GM12891 (cell line): ENCODE measurements at regions not wholly inside any gene's neighbourhood (a gene's known extent, or its start where the extent isn't known, plus 50 kb on each side); places are given as distances from the start of the nearest gene placed in this dataset.

ENCODE experiments used
- DNase-seq: peaks from one replicate; pipeline ENCODE4 v3.0.0; 2011; ENCODE audit warnings: low spot score; ENCODE audit not compliant: insufficient read length
- FAIRE-seq: peaks from 2 replicates; lab custom pipeline; 2011; peaks lifted over from hg19 to GRCh38; lab: Jason Lieb, UNC
- PAX5 ChIP-seq: IDR thresholded peaks from 2 replicates; pipeline ENCODE4 v1.6.1; 2011; ENCODE audit warnings: low read length, moderate library complexity, mild to moderate bottlenecking; ENCODE audit not compliant: insufficient read depth, severe bottlenecking
- POLR2A ChIP-seq: IDR thresholded peaks from 2 replicates; pipeline ENCODE4 v1.6.1; 2011; ENCODE audit warnings: low read depth, low read length, control low read depth
- POLR2AphosphoS5 ChIP-seq: IDR thresholded peaks from 2 replicates; pipeline ENCODE4 v1.6.1; 2011; ENCODE audit warnings: low read depth, low read length, control low read depth
- POU2F2 ChIP-seq: IDR thresholded peaks from 2 replicates; pipeline ENCODE4 v1.6.1; 2011; ENCODE audit warnings: low read depth, mild to moderate bottlenecking, control low read depth, low read length, moderate library complexity
- SPI1 ChIP-seq: IDR thresholded peaks from 2 replicates; pipeline ENCODE4 v1.6.1; 2011; ENCODE audit warnings: low read depth, low read length, control low read depth
- TAF1 ChIP-seq: IDR thresholded peaks from 2 replicates; pipeline ENCODE4 v1.6.1; 2011; ENCODE audit warnings: low read depth, low read length, control low read depth

DNA sequence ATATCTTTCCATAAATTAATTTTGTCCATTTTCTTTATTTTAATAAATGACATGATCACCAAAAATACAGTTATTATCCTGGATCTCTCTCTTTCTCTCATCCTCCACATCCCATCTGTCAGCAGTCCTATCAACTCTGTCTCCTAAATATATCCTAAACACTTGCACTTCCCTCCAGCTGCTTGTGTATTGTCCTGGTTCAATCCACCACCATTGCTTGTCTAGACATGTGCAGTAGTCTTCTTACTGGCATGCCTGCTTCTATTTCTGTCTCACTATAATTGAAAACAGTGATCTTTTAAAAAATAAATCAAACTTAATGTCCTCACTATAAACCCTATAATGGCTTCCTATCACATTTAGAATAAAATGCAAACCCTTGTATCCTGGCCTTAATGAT, 2168.6 kb upstream of the PIK3C3 start:
- DNase-seq (no peak), FAIRE-seq (no peak)
- TF ChIP-seq POU2F2, result no peak
- no peak for TF ChIP-seq POLR2AphosphoS5
- TF ChIP-seq SPI1, result no peak
- no peak for TF ChIP-seq POLR2A

DNA sequence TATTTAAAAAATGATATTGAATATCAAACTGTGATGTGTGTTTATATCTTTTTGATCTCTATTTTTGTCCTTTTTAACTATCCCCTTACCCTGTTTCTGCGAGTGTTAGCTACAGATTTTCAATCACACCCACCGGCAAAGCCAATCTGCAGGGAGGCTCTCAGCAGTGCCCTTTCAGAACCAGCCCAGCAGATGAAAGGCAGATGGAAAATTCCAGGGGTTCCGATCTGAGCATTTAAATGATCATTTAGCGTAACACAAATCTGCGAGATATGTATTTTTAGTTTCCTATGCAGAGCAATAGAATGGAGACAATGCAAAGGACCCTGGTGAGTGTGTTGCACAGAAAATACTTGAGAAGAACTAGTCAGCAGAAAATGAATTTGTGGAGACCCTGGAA, 2170.5 kb upstream of the PIK3C3 start:
- no peak for DNase-seq
- no peak for TF ChIP-seq PAX5
- TF ChIP-seq SPI1, result no peak
- TF ChIP-seq POLR2AphosphoS5, result no peak
- TF ChIP-seq POLR2A, result no peak
- no peak for TF ChIP-seq TAF1
- no peak for TF ChIP-seq POU2F2
- FAIRE-seq, result no peak

DNA sequence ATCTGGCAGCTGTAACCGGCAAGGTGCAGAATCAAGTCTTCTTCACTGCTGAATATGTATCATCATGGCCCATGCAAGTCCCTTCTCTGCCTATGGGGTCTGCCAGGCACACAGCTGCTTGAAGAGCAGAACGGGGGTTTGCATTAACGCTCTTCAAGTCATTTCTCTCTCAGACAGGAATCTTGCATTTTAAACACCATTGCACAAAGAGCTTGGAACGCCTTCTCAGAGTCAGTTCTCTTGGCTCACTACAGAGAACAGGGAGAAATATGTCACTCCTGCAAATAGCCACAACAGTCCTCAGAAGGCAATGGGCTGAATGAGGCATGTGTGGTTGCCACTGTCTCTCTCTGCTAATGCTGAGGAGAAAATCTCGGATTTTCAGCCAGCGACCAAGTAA, 2173.5 kb upstream of the PIK3C3 start:
- DNase-seq (no peak), FAIRE-seq (no peak)
- TF ChIP-seq POU2F2 (no peak), TAF1 (no peak), SPI1 (no peak), POLR2AphosphoS5 (no peak), PAX5 (no peak), POLR2A (no peak)

DNA sequence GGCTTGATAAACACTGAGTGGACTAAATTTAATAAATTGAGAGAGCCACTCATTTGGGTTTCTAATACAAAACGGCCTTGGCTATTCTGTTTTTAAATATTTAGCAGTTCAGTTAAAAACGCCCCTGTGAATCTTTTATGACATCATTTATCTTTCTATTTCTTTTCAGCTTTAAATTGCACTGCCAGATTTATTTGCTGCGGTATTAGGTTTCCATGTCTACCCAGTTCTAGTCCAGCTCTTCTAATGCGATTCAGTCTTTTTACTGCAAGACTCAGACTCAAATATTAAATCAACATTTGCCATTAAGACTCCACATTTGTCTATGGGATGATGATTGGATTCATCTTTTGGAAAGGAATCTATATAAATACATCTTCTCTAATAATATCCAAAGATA, 2174.3 kb upstream of the PIK3C3 start:
- FAIRE-seq (no peak), DNase-seq (no peak)
- TF ChIP-seq POLR2AphosphoS5, result no peak
- no peak for TF ChIP-seq POLR2A

DNA sequence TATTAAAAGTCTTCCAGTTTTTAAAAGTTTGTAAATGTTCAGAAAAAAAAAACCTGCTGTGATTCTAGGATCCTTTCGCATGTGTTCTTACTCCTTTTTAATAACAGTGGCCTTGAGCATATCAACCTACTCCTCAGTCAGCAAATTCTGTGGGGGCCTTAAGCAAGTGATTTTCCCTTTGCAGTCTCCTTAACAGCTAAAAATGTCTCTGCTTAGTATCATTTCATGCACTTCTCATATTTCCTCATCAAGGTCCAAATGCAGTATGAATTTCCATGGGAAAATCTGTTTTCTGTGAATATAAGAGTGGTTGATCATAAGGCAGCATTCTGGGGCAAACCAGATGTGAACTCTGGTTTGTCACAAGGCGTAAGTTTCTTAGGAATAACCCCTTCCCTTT, 2175.1 kb upstream of the PIK3C3 start:
- DNase-seq, result no peak
- FAIRE-seq, result no peak
- TF ChIP-seq PAX5, result no peak
- TF ChIP-seq POLR2A, result no peak
- TF ChIP-seq TAF1, result no peak
- TF ChIP-seq POU2F2, result no peak
- no peak for TF ChIP-seq POLR2AphosphoS5
- no peak for TF ChIP-seq SPI1

DNA sequence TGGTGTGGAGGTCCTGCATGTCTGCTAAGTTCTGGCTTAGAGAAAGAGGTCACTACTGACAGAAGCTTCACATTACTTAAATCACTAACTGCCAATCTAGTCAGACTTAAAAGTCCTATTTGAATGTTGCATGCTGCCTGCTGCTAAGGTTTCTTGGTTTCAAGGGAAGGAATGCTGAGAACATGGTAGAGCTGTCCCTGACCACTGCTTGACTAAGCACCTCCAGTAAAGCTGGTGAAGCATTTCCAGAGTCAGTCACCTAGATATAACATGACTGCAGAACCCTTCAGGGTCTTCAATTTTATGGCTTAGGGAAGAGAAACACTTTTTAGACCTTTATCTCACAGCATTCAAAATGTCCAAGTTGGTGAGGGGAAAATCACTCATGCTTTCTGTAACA, 2178.3 kb upstream of the PIK3C3 start:
- FAIRE-seq (no peak), DNase-seq (no peak)
- TF ChIP-seq PAX5 (no peak), TAF1 (no peak), POU2F2 (no peak), POLR2A (no peak), SPI1 (no peak), POLR2AphosphoS5 (no peak)

DNA sequence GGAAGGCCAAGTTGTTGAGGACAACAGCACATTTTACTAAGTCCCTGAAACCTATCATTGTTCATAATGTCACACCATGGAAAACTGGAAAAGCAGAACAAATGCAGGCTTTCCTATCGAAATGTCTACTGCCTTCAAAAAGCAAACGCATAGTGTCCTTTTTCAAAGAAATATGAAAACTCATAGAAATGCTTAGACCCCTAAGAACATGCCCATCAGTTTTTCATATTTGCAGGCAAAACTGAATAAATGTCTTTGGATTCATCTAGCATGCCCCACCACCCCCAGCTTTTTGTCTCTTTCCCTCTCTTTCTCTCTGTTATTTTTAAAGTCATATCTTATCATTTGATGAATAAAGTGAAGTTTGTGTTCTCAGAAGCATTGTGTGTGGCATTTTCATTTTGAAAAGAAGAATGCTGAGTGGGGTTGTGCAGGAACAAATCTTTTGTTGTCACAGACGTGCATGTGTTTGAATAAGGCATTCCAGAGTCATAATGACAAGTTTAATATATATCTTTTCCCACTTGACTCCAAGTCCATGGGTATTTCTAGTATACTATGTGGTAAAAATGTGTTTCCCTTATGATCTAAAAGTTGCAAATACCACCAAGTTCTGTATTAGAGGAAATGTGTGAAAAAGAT, 2180.0 kb upstream of the PIK3C3 start:
- DNase-seq (no peak), FAIRE-seq (no peak)
- TF ChIP-seq TAF1 (no peak), PAX5 (no peak), SPI1 (no peak), POU2F2 (no peak), POLR2AphosphoS5 (no peak), POLR2A (no peak)

DNA sequence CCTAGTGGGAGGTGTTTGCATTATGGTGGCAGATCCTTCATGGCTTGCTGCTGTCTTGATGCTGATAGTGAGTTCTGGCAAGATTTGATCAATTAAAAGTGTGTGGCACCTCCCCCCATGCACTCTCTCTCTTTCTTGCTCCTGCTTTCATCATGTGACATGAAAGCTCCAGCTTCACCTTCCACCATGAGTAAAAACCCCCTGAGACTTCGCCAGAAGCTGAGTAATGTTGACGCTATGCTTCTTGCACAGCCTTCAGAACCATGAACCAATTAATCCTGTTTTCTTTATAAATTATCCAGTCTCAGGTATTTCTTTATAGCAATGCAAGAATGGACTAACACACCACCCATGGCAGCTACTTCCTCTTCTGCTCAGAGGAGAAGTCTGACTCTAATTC, 2181.4 kb upstream of the PIK3C3 start:
- FAIRE-seq, result no peak
- no peak for TF ChIP-seq POU2F2
- no peak for TF ChIP-seq TAF1
- no peak for TF ChIP-seq POLR2AphosphoS5
- no peak for TF ChIP-seq POLR2A
- TF ChIP-seq PAX5, result no peak
- TF ChIP-seq SPI1, result no peak
- no peak for DNase-seq

DNA sequence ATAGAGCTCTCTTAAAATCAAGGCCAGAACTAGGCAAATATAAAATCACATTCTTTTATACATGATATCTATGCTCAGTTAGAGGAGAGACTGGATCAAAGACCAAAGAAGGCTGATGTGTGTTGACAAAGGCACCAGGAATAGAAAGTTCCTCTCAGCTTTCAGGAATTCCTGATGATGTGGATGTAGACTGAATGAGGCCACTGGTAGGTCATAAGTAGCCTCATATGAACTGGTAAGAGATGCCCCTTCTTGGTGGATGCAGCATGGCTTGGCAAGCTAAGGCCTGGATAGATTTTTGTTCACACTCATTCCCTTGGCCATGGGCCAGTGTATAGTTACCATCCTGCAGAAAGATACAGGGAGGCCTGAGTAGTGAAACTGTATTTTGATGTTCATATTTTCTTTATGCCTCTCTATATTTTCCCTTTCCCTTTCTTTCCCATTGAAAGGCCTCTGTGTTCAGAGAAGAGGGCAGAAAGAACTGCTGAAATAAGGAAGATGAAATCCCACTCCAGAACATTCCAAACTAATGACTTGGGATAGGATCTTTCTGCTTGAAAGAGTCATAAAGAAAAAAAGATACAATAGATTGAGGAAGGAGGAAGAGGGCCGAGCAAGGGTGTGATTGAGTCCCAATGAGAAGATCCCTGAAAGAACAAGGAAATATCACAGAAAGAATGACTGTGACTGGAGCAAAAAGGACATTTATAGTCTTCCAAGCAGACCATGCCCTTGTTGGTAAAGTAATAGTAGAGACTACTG, 2182.7 kb upstream of the PIK3C3 start:
- no peak for DNase-seq
- no peak for FAIRE-seq
- no peak for TF ChIP-seq PAX5
- TF ChIP-seq POLR2A, result no peak
- no peak for TF ChIP-seq SPI1
- no peak for TF ChIP-seq POU2F2
- TF ChIP-seq TAF1, result no peak
- TF ChIP-seq POLR2AphosphoS5, result no peak
